HepG2 (cell line): ENCODE measurements at regions not wholly inside any gene's neighbourhood (a gene's known extent, or its start where the extent isn't known, plus 50 kb on each side); places are given as distances from the start of the nearest gene placed in this dataset.

Experiments used
- CENPBD1 ChIP-seq: sonication (generic); formaldehyde crosslinking; IDR thresholded peaks from 2 replicates; pipeline ENCODE4 v1.8.0; 2022; ENCODE audit warnings: missing genetic modification reagents, low read depth, mild to moderate bottlenecking, borderline replicate concordance
- DR1 ChIP-seq: sonication (generic); formaldehyde crosslinking; IDR thresholded peaks from 2 replicates; pipeline ENCODE4 v1.8.0; 2021; ENCODE audit warnings: mild to moderate bottlenecking, missing genetic modification reagents, inconsistent platforms
- KLF16 ChIP-seq, 2 experiments: sonication (generic) in 1 of 2; formaldehyde crosslinking in 1 of 2; IDR thresholded peaks; 2 replicates each; pipeline versions ENCODE4 v1.6.1 to v1.8.0; 2016 to 2023; ENCODE audit warnings: missing genetic modification reagents in 2 of 2, missing compliant biosample characterization in 1 of 2
- MATR3 ChIP-seq: sonication (generic); formaldehyde crosslinking; IDR thresholded peaks from 2 replicates; pipeline ENCODE4 v1.4.0; 2020; ENCODE audit warnings: missing genetic modification reagents
- MEIS2 ChIP-seq: sonication (generic); formaldehyde crosslinking; IDR thresholded peaks from 2 replicates; pipeline ENCODE4 v1.9.0; 2021; ENCODE audit warnings: mild to moderate bottlenecking, missing genetic modification reagents
- NAIF1 ChIP-seq: sonication (generic); formaldehyde crosslinking; IDR thresholded peaks from 2 replicates; pipeline ENCODE4 v1.5.0; 2020; ENCODE audit warnings: mild to moderate bottlenecking, missing genetic modification reagents, borderline replicate concordance
- NCOA1 ChIP-seq: sonication (generic); formaldehyde crosslinking; IDR thresholded peaks from 2 replicates; pipeline ENCODE4 v1.9.0; 2021; ENCODE audit warnings: missing genetic modification reagents
- NFKB2 ChIP-seq: sonication (generic); formaldehyde crosslinking; IDR thresholded peaks from 2 replicates; pipeline ENCODE4 v1.4.0; 2020; ENCODE audit warnings: missing genetic modification reagents, borderline replicate concordance
- PHB2 ChIP-seq: fragments of 450-650 bp; IDR thresholded peaks from 2 replicates; pipeline ENCODE4 v1.6.1; 2018; ENCODE audit not compliant: partially characterized antibody
- PTBP1 ChIP-seq: fragments of 200-400 bp; formaldehyde crosslinking; IDR thresholded peaks from 2 replicates; pipeline ENCODE4 v1.6.1; 2018; ENCODE audit warnings: low read length, low read depth; ENCODE audit not compliant: poor library complexity, severe bottlenecking
- REST ChIP-seq, 2 experiments: IDR thresholded peaks; 2 replicates each; pipeline ENCODE4 v1.6.1; 2011 to 2012; ENCODE audit warnings: low read length in 2 of 2, borderline replicate concordance in 1 of 2, low read depth in 1 of 2, mild to moderate bottlenecking in 1 of 2, moderate library complexity in 1 of 2
- SETDB1 ChIP-seq: sonication (generic); formaldehyde crosslinking; IDR thresholded peaks from 2 replicates; pipeline ENCODE4 v1.5.1; 2020; ENCODE audit warnings: missing genetic modification reagents, mild to moderate bottlenecking, borderline replicate concordance
- SKI ChIP-seq: fragments of 450-650 bp; IDR thresholded peaks from one replicate; pipeline ENCODE4 v1.6.1; 2018; ENCODE audit warnings: mild to moderate bottlenecking; ENCODE audit not compliant: partially characterized antibody
- SRY ChIP-seq: sonication (generic); formaldehyde crosslinking; IDR thresholded peaks from 2 replicates; pipeline ENCODE4 v1.8.0; 2022; ENCODE audit warnings: mild to moderate bottlenecking, missing genetic modification reagents
- ZFP1 ChIP-seq: IDR thresholded peaks from 2 replicates; pipeline ENCODE4 v1.6.1; 2016
- ZFYVE20 ChIP-seq: sonication (generic); formaldehyde crosslinking; IDR thresholded peaks from 2 replicates; pipeline ENCODE4 v1.8.0; 2023; ENCODE audit warnings: low read depth, mild to moderate bottlenecking, moderate library complexity, missing genetic modification reagents, borderline replicate concordance
- ZNF20 ChIP-seq: sonication (generic); formaldehyde crosslinking; IDR thresholded peaks from 2 replicates; pipeline ENCODE4 v1.4.0; 2020; ENCODE audit warnings: mild to moderate bottlenecking, moderate library complexity, missing genetic modification reagents
- ZNF331 ChIP-seq: sonication (generic); formaldehyde crosslinking; IDR thresholded peaks from 2 replicates; pipeline ENCODE4 v1.4.0; 2020; ENCODE audit warnings: missing genetic modification reagents
- ZNF740 ChIP-seq: sonication (generic); formaldehyde crosslinking; IDR thresholded peaks from 2 replicates; pipeline ENCODE4 v1.4.0; 2020; ENCODE audit warnings: missing genetic modification reagents
- TF ChIP-seq, protein P1 (sequence below): sonication (generic); formaldehyde crosslinking; IDR thresholded peaks from 2 replicates; pipeline ENCODE4 v1.8.0; 2022; ENCODE audit warnings: mild to moderate bottlenecking, missing genetic modification reagents; ENCODE audit not compliant: insufficient replicate concordance
- TF ChIP-seq, protein P2 (sequence below): IDR thresholded peaks from 2 replicates; pipeline ENCODE4 v1.6.1; 2016; ENCODE audit warnings: missing compliant biosample characterization, missing genetic modification reagents, borderline replicate concordance
- TF ChIP-seq, protein P3 (sequence below): sonication (generic); formaldehyde crosslinking; IDR thresholded peaks from 2 replicates; pipeline ENCODE4 v1.9.0; 2021; ENCODE audit warnings: missing genetic modification reagents, mild to moderate bottlenecking, borderline replicate concordance

GRCh38 chr3:110397115-110397514, 674.5 kb upstream of the NECTIN3 start (continued):
- TF ChIP-seq, protein P1, sequence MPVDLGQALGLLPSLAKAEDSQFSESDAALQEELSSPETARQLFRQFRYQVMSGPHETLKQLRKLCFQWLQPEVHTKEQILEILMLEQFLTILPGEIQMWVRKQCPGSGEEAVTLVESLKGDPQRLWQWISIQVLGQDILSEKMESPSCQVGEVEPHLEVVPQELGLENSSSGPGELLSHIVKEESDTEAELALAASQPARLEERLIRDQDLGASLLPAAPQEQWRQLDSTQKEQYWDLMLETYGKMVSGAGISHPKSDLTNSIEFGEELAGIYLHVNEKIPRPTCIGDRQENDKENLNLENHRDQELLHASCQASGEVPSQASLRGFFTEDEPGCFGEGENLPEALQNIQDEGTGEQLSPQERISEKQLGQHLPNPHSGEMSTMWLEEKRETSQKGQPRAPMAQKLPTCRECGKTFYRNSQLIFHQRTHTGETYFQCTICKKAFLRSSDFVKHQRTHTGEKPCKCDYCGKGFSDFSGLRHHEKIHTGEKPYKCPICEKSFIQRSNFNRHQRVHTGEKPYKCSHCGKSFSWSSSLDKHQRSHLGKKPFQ (CRISPR knock-in tag): no peak
- TF ChIP-seq ZNF740 (CRISPR knock-in tag): no peak
- no peak for TF ChIP-seq MATR3 (CRISPR knock-in tag)
- TF ChIP-seq NAIF1: 0 out of 2 replicates have a peak, but pooled peaks have one; percentile 39
- TF ChIP-seq, protein P2, sequence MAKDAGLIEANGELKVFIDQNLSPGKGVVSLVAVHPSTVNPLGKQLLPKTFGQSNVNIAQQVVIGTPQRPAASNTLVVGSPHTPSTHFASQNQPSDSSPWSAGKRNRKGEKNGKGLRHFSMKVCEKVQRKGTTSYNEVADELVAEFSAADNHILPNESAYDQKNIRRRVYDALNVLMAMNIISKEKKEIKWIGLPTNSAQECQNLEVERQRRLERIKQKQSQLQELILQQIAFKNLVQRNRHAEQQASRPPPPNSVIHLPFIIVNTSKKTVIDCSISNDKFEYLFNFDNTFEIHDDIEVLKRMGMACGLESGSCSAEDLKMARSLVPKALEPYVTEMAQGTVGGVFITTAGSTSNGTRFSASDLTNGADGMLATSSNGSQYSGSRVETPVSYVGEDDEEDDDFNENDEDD (CRISPR knock-in tag): no peak
- no peak for TF ChIP-seq PHB2
- TF ChIP-seq MEIS2: no peak
- no peak for TF ChIP-seq NFKB2 (CRISPR knock-in tag)
- TF ChIP-seq SKI: peak; percentile 72
- TF ChIP-seq CENPBD1: no peak
- TF ChIP-seq, protein P3, sequence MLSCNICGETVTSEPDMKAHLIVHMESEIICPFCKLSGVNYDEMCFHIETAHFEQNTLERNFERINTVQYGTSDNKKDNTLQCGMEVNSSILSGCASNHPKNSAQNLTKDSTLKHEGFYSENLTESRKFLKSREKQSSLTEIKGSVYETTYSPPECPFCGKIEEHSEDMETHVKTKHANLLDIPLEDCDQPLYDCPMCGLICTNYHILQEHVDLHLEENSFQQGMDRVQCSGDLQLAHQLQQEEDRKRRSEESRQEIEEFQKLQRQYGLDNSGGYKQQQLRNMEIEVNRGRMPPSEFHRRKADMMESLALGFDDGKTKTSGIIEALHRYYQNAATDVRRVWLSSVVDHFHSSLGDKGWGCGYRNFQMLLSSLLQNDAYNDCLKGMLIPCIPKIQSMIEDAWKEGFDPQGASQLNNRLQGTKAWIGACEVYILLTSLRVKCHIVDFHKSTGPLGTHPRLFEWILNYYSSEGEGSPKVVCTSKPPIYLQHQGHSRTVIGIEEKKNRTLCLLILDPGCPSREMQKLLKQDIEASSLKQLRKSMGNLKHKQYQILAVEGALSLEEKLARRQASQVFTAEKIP: no peak
- TF ChIP-seq REST (IDR thresholded peaks at IDR 0.05; ENCODE audit: borderline replicate concordance in 1 of 2, low read depth in 1 of 2, low read length in 2 of 2): no peak
- TF ChIP-seq ZFP1 (CRISPR knock-in tag): peak; percentile 77; the same call in 1 of the 2 replicates
- 0 out of 4 replicates have a peak, but pooled peaks of 1 of the 2 experiments have one; percentile 18 for TF ChIP-seq KLF16 (CRISPR knock-in tag; IDR thresholded peaks at IDR 0.05)
- TF ChIP-seq ZFYVE20 (CRISPR knock-in tag): no peak
- TF ChIP-seq ZNF20 (CRISPR knock-in tag): no peak
- peak; percentile 74; the same call in 1 of the 2 replicates for TF ChIP-seq ZNF331 (CRISPR knock-in tag)
- TF ChIP-seq NCOA1 (CRISPR knock-in tag): no peak
- TF ChIP-seq DR1: no peak
- no peak for TF ChIP-seq PTBP1
- TF ChIP-seq SETDB1 (CRISPR knock-in tag): no peak
- no peak for TF ChIP-seq SRY (CRISPR knock-in tag)
